ENCODE measurements at regions not wholly inside any gene's neighbourhood (a gene's known extent, or its start where the extent isn't known, plus 50 kb on each side); places are given as distances from the start of the nearest gene placed in this dataset.

GRCh38 chr3:40877631-40878463 lies 321.5 kb upstream of the CTNNB1 start:
- Histone ChIP-seq H3K27me3 (ENCODE audit: control insufficient read depth in 2 of 2, insufficient read depth in 2 of 2, low read length in 2 of 2) (no peaks in the 10 kb centered on the region), H3K9ac (ENCODE audit: insufficient read depth, low read length, poor library complexity, severe bottlenecking) (no peak overlapping the region), H2AFZ (ENCODE audit: insufficient read depth, low read depth, low read length, poor library complexity, severe bottlenecking) (no peak overlapping the region), H3K4me1 (ENCODE audit: control insufficient read depth in 1 of 2, insufficient read depth in 2 of 2, low read length in 2 of 2) (no peaks in the 10 kb centered on the region), H3K4me3 (replicated peaks in 1 of 3; ENCODE audit: low read depth in 2 of 3, low read length in 3 of 3) (no peak overlapping the region), H3K79me2 (ENCODE audit: insufficient read depth, low read length) (no peaks in the 10 kb centered on the region), H3K9me3 (replicated peaks in 1 of 2; ENCODE audit: control insufficient read depth in 1 of 2, insufficient read depth in 1 of 2, low read length in 2 of 2) (no peaks in the 10 kb centered on the region), H4K20me1 (ENCODE audit: insufficient read depth, low read length) (no peaks in the 10 kb centered on the region), H3K27ac (ENCODE audit: low read depth in 1 of 2, low read length in 2 of 2) (no peak overlapping the region), H3K4me2 (replicated peaks; ENCODE audit: extremely low read depth, low read length, poor library complexity, severe bottlenecking) (no peak overlapping the region), H3K36me3 (replicated peaks in 1 of 2; ENCODE audit: control insufficient read depth in 1 of 2, insufficient read depth in 2 of 2, low read length in 2 of 2) (no peaks in the 10 kb centered on the region)
- intact Hi-C loops (cut with micrococcal nuclease): no loop called here
- DNase-seq: no peak
- no peaks in the 10 kb centered on the region for H3K4me1 Mint-ChIP-seq
- TF ChIP-seq CTCF (IDR thresholded peaks at IDR 0.05): no peak
- H3K4me3 Mint-ChIP-seq: no peak overlapping the region
- no peak overlapping the region for H3K27ac Mint-ChIP-seq
- H3K36me3 Mint-ChIP-seq: no peaks in the 10 kb centered on the region
- 88% methylated on average over 6 of the region's 11 CpGs for WGBS (ENCODE audit: insufficient coverage)
- peaks cover 0 to 2% (median 0%) of the 10 kb centered on the region in 3 donors for H3K27me3 Mint-ChIP-seq (ENCODE audit: low read depth in 3 of 3)
- H3K9me3 Mint-ChIP-seq: peaks cover 0 to 4% (median 2%) of the 10 kb centered on the region in 7 donors

GRCh38 chr3:40878464-40878905 lies 320.8 kb upstream of the CTNNB1 start:
- no peak overlapping the region for H3K4me3 ChIP-seq (replicated peaks in 1 of 3; ENCODE audit: low read depth in 2 of 3, low read length in 3 of 3)
- 100% methylated on average over 2 of the region's 3 CpGs for WGBS (ENCODE audit: insufficient coverage)
- Mint-ChIP-seq H3K9me3 (peaks cover 0 to 4% (median 2%) of the 10 kb centered on the region in 7 donors), H3K36me3 (no peaks in the 10 kb centered on the region), H3K4me3 (no peak overlapping the region), H3K27me3 (ENCODE audit: low read depth in 3 of 3) (no peaks in the 10 kb centered on the region), H3K27ac (no peak overlapping the region), H3K4me1 (no peaks in the 10 kb centered on the region)
- H2AFZ ChIP-seq (ENCODE audit: insufficient read depth, low read depth, low read length, poor library complexity, severe bottlenecking): no peak overlapping the region
- H3K36me3 ChIP-seq (replicated peaks in 1 of 2; ENCODE audit: control insufficient read depth in 1 of 2, insufficient read depth in 2 of 2, low read length in 2 of 2): no peaks in the 10 kb centered on the region
- no peak overlapping the region for H3K9ac ChIP-seq (ENCODE audit: insufficient read depth, low read length, poor library complexity, severe bottlenecking)
- no peaks in the 10 kb centered on the region for H3K27me3 ChIP-seq (ENCODE audit: control insufficient read depth in 2 of 2, insufficient read depth in 2 of 2, low read length in 2 of 2)
- TF ChIP-seq CTCF (IDR thresholded peaks at IDR 0.05): no peak
- H3K27ac ChIP-seq (ENCODE audit: low read depth in 1 of 2, low read length in 2 of 2): no peak overlapping the region
- no peak for DNase-seq
- H3K79me2 ChIP-seq (ENCODE audit: insufficient read depth, low read length): no peaks in the 10 kb centered on the region
- intact Hi-C loops (cut with micrococcal nuclease): no loop called here
- no peak overlapping the region for H3K4me2 ChIP-seq (replicated peaks; ENCODE audit: extremely low read depth, low read length, poor library complexity, severe bottlenecking)
- H3K4me1 ChIP-seq (ENCODE audit: control insufficient read depth in 1 of 2, insufficient read depth in 2 of 2, low read length in 2 of 2): no peaks in the 10 kb centered on the region
- H4K20me1 ChIP-seq (ENCODE audit: insufficient read depth, low read length): no peaks in the 10 kb centered on the region
- H3K9me3 ChIP-seq (replicated peaks in 1 of 2; ENCODE audit: control insufficient read depth in 1 of 2, insufficient read depth in 1 of 2, low read length in 2 of 2): no peaks in the 10 kb centered on the region

Measured in CD14-positive monocyte (primary cell).